Tibial artery (tissue), 4 donors: ENCODE measurements at regions not wholly inside any gene's neighbourhood (a gene's known extent, or its start where the extent isn't known, plus 50 kb on each side); places are given as distances from the start of the nearest gene placed in this dataset.
"Not testable (repeated sequence)": the region's sequence is repeated elsewhere in the genome, so short reads cannot be mapped to it uniquely, and the experiment has no call there.

Experiments
- DNase-seq, 2 donors: peaks; one replicate each; pipeline ENCODE4 v3.0.0-alpha.2; 2019
- H3K27ac ChIP-seq, 2 donors: fragments of 200-600 bp; sonication (generic) in 1 of 2; 1 replicate in 1 of 2; 2 replicates in 1 of 2; pipeline ENCODE4 v1.5.1; 2018 to 2019; ENCODE audit warnings: mild to moderate bottlenecking in 1 of 2
- H3K27me3 ChIP-seq, 2 donors: fragments of 200-600 bp; sonication (generic) in 1 of 2; one replicate each; pipeline versions ENCODE4 v1.5.1 to v1.6.0; 2016 to 2019
- H3K36me3 ChIP-seq, 3 donors: fragments of 200-600 bp; sonication (generic) in 2 of 3; one replicate each; pipeline ENCODE4 v1.5.1; 2016 to 2019; ENCODE audit warnings: mild to moderate bottlenecking in 2 of 3
- H3K4me1 ChIP-seq, 4 donors: fragments of 200-600 bp; sonication (generic) in 2 of 4; 1 replicate in 3 of 4; 2 replicates in 1 of 4; pipeline ENCODE4 v1.5.1; 2016 to 2019
- H3K4me3 ChIP-seq, 2 donors: fragments of 200-600 bp; sonication (generic) in 1 of 2; 1 replicate in 1 of 2; 2 replicates in 1 of 2; pipeline ENCODE4 v1.5.1; 2018 to 2019; ENCODE audit warnings: mild to moderate bottlenecking in 2 of 2
- H3K9me3 ChIP-seq, 3 donors: fragments of 200-600 bp; sonication (generic) in 1 of 3; one replicate each; pipeline ENCODE4 v1.5.1; 2016 to 2019
- CTCF ChIP-seq, 2 experiments: fragments of 200-600 bp in 1 of 2; fragments of 450-650 bp in 1 of 2; IDR thresholded peaks; one replicate each; pipeline ENCODE4 v1.5.1; 2017 to 2019; ENCODE audit warnings: antibody characterized with exemption in 2 of 2, mild to moderate bottlenecking in 1 of 2, moderate library complexity in 1 of 2
- intact Hi-C: fragments of 100-400 bp; cut with DNase I; formaldehyde crosslinking; loops from one replicate; pipeline ENCODE4 v1.15.0; 2023; ENCODE audit warnings: low total_unique reads

- H3K27ac ChIP-seq, H3K4me1 ChIP-seq, H3K27me3 ChIP-seq, H3K4me3 ChIP-seq, H3K36me3 ChIP-seq, intact Hi-C loops, DNase-seq, H3K9me3 ChIP-seq: not testable (repeated sequence)
Observed at GRCh38 chr21:27979446-27979845, 1012.6 kb upstream of the ADAMTS5 start.

- H3K9me3 ChIP-seq, result no peaks in the 10 kb centered on the region
- H3K27me3 ChIP-seq, result no peaks in the 10 kb centered on the region
- H3K4me1 ChIP-seq, result no peaks in the 10 kb centered on the region
- no peak for DNase-seq
- no peak overlapping the region for H3K4me3 ChIP-seq
- intact Hi-C loops, result no loop called here
- no peaks in the 10 kb centered on the region for H3K36me3 ChIP-seq
- no peak for TF ChIP-seq CTCF (IDR thresholded peaks at IDR 0.05)
- H3K27ac ChIP-seq, result no peak overlapping the region
Observed at GRCh38 chr21:27975514-27975913, 1008.6 kb upstream of the ADAMTS5 start.

GRCh38 chr21:27974152-27974551 is 1007.3 kb upstream of the ADAMTS5 start:
- H3K27ac ChIP-seq, H3K4me1 ChIP-seq, H3K9me3 ChIP-seq, H3K36me3 ChIP-seq, DNase-seq, intact Hi-C loops, H3K4me3 ChIP-seq, H3K27me3 ChIP-seq: not testable (repeated sequence)

- H3K27ac ChIP-seq, DNase-seq, H3K36me3 ChIP-seq, intact Hi-C loops, H3K4me3 ChIP-seq, H3K4me1 ChIP-seq, H3K9me3 ChIP-seq, H3K27me3 ChIP-seq: not testable (repeated sequence)
Observed at GRCh38 chr21:27968240-27968639, 1001.4 kb upstream of the ADAMTS5 start.

GRCh38 chr21:27954543-27955165 is 987.8 kb upstream of the ADAMTS5 start:
- no peak overlapping the region for H3K27ac ChIP-seq
- no peaks in the 10 kb centered on the region for H3K4me1 ChIP-seq
- H3K36me3 ChIP-seq, result no peaks in the 10 kb centered on the region
- intact Hi-C loops, result no loop called here
- H3K9me3 ChIP-seq, result no peaks in the 10 kb centered on the region
- no peak for DNase-seq
- H3K27me3 ChIP-seq, result no peaks in the 10 kb centered on the region
- H3K4me3 ChIP-seq, result no peak overlapping the region
- TF ChIP-seq CTCF (IDR thresholded peaks at IDR 0.05), result no peak

DNA sequence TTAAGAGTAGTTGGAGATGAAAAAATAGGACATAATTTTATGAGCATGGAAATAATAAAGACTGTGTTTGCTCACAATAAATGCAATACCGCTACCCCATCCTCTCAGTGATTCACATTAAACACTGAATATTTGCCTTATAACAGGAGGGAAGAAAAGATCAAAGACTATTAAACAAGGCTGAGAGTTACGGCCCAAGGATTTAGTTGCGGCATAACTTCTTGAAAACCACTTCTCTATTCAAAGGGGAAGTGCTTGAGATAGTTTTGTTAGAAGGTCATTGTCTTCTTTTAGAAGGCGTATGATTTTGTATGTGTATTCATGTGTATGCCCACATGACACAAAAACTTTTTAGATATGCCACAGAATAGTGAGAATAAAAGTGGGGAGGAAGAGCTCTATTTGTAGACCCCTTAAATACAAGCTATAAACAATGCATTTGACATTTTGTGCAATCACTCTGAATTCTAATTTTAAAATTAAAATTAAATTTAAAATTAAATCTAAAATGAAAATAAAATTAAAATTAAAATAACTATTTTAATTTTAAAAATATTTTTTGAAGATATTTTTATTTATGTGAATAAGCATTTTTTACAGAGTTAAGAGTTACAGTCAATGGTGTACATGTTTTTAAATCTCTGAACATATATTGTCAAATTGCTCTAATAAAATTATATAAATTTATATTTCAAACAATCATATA is 986.6 kb upstream of the ADAMTS5 start:
- Histone ChIP-seq H3K9me3 (no peaks in the 10 kb centered on the region), H3K4me3 (no peak overlapping the region), H3K27me3 (no peaks in the 10 kb centered on the region), H3K27ac (no peak overlapping the region), H3K4me1 (no peaks in the 10 kb centered on the region), H3K36me3 (no peaks in the 10 kb centered on the region)
- TF ChIP-seq CTCF (IDR thresholded peaks at IDR 0.05), result no peak
- intact Hi-C loops, result no loop called here
- no peak for DNase-seq

DNA sequence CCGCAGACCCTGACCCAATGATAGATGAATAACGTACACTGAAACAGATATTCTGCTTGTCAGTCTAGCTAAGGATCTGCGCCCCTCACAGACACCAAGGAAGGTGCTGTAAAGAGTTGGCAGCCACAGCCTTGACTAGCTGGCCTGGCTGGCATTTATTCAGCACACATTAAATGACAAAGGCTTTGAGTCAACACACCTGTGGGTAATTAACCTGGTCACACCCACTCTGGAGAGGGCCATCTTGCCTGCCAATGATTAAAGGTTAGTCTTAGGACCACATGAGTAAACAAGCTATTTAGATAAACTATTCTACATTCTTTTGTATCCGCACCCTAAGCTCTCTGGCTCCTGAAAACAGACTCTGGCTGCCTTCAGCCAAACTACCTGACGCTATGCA is 982.2 kb upstream of the ADAMTS5 start:
- H3K27ac ChIP-seq, H3K27me3 ChIP-seq, DNase-seq, H3K4me3 ChIP-seq, H3K4me1 ChIP-seq, intact Hi-C loops, H3K36me3 ChIP-seq, H3K9me3 ChIP-seq: not testable (repeated sequence)

DNA sequence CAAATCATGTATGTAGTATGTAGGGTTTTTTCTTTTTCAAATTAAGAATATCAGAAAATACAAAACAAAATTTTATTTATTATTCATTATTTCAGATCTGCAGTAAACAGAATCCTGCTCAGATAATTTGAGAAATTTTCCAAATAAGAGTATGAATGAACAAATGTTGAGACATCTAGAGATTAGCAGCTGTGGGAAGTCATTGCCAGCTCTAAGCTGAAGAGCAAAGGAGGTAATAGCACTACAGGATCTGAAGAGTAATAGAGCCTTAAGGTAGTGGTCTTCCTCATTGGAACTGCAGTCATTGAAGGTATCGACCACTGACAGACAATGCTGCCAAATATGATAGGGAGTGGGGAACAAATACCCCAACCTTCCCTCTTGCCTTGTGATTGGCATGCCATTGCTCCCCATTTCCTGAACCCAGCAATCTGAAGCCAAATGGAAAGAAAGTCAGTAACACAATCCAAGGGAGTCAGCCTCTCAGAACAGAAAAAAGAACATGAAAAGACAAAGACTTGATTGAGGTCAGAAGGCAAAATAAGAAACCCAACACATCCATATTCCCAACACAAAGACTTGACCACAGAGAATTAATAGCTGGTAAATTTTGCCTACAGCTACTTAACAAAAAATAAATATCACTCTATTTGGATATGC is 963.4 kb upstream of the ADAMTS5 start:
- H3K4me3 ChIP-seq, intact Hi-C loops, H3K27ac ChIP-seq, H3K27me3 ChIP-seq, H3K9me3 ChIP-seq, DNase-seq, H3K4me1 ChIP-seq, H3K36me3 ChIP-seq: not testable (repeated sequence)

DNA sequence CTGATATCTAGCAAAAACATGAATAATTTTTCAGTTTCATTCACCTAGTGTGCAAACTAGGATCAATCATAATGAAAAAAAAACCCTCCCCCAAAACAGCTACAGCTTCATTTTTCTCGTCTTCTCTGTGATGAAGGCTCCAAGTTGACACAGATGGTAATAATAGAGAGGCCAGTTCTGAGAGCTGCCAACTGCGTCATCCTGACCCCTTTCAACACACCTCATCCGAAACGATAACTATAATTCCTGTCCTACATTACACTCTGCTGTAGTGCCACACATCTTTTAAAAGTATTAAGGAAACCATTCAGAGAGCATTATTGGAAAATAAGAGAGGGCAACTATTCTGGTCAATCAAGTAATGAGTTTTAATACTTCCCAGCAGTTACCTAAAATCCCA is 962.3 kb upstream of the ADAMTS5 start:
- H3K4me3 ChIP-seq, H3K4me1 ChIP-seq, H3K27ac ChIP-seq, DNase-seq, H3K36me3 ChIP-seq, H3K9me3 ChIP-seq, intact Hi-C loops, H3K27me3 ChIP-seq: not testable (repeated sequence)

- H3K4me1 ChIP-seq, H3K9me3 ChIP-seq, H3K36me3 ChIP-seq, H3K27me3 ChIP-seq, H3K4me3 ChIP-seq, intact Hi-C loops, DNase-seq, H3K27ac ChIP-seq: not testable (repeated sequence)
Observed at GRCh38 chr21:27928534-27929115, 961.7 kb upstream of the ADAMTS5 start.

DNA sequence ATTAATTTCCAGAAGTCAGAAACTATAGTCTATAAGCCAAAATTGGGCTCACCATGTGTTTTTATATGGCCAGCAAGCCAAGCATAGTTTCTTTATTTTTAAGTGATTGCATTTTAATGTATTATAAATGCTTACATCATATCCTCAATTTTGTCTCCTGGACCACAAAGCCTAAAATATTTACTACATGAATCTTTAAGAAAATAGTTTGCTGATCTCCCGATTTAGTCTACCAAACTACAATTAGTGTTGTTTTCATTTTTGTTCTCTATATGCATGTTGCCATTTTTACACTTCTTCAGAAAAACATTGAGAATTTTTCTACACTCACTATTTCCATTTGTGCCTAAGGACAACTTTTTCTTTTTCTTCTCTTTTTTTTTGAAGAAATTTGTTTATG is 954.5 kb upstream of the ADAMTS5 start:
- H3K36me3 ChIP-seq, H3K4me1 ChIP-seq, intact Hi-C loops, H3K9me3 ChIP-seq, H3K27ac ChIP-seq, H3K27me3 ChIP-seq, H3K4me3 ChIP-seq, DNase-seq: not testable (repeated sequence)
